ENCODE measurements at regions not wholly inside any gene's neighbourhood (a gene's known extent, or its start where the extent isn't known, plus 50 kb on each side); places are given as distances from the start of the nearest gene placed in this dataset.

- no peaks in the 10 kb centered on the region for H3K9me2 ChIP-seq (ENCODE audit: low read depth, low read length)
- no peaks in the 10 kb centered on the region for H4K20me1 ChIP-seq (ENCODE audit: insufficient read depth, low read length)
- H3K9me3 ChIP-seq (ENCODE audit: low read length) = no peaks in the 10 kb centered on the region
- no peak overlapping the region for H3K27ac ChIP-seq (ENCODE audit: low read depth, low read length, poor library complexity, severe bottlenecking)
- TF ChIP-seq EZH2 (IDR thresholded peaks at IDR 0.05; ENCODE audit: borderline replicate concordance, low read length) (no peak), CTCF (IDR thresholded peaks at IDR 0.05; ENCODE audit: low read length) (no peak)
- no peaks in the 10 kb centered on the region for H3F3A ChIP-seq (ENCODE audit: insufficient read depth, low read length)
- no peaks in the 10 kb centered on the region for H3K79me2 ChIP-seq (ENCODE audit: insufficient read depth, low read length)
- no peak overlapping the region for H3K4me2 ChIP-seq (ENCODE audit: low read length)
- no peaks in the 10 kb centered on the region for H3K36me3 ChIP-seq (ENCODE audit: insufficient read depth, low read length)
- no peak overlapping the region for H3K9ac ChIP-seq (ENCODE audit: low read length)
- no peaks in the 10 kb centered on the region for H3K4me1 ChIP-seq (ENCODE audit: insufficient read depth, low read length, severe bottlenecking)
- no peak overlapping the region for H3K4me3 ChIP-seq (ENCODE audit: low read depth, low read length, poor library complexity, severe bottlenecking)
- H3K27me3 ChIP-seq (ENCODE audit: insufficient read depth, low read length) = 0 out of 2 replicates have a peak, but pooled peaks cover 8% of the 10 kb centered on the region
- no peak overlapping the region for H2AFZ ChIP-seq (ENCODE audit: low read length)
Measured at GRCh38 chr10:128817636-128818035, 649.4 kb upstream of the MGMT start.

- Histone ChIP-seq H3K4me2 (ENCODE audit: low read length) (no peak overlapping the region), H3K4me3 (ENCODE audit: low read depth, low read length, poor library complexity, severe bottlenecking) (no peak overlapping the region), H3K27me3 (ENCODE audit: insufficient read depth, low read length) (0 out of 2 replicates have a peak, but pooled peaks cover 8% of the 10 kb centered on the region), H3K79me2 (ENCODE audit: insufficient read depth, low read length) (no peaks in the 10 kb centered on the region), H3F3A (ENCODE audit: insufficient read depth, low read length) (no peaks in the 10 kb centered on the region), H3K9ac (ENCODE audit: low read length) (no peak overlapping the region), H3K36me3 (ENCODE audit: insufficient read depth, low read length) (no peaks in the 10 kb centered on the region), H2AFZ (ENCODE audit: low read length) (no peak overlapping the region), H3K9me3 (ENCODE audit: low read length) (no peaks in the 10 kb centered on the region), H3K9me2 (ENCODE audit: low read depth, low read length) (no peaks in the 10 kb centered on the region), H3K4me1 (ENCODE audit: insufficient read depth, low read length, severe bottlenecking) (no peaks in the 10 kb centered on the region), H4K20me1 (ENCODE audit: insufficient read depth, low read length) (no peaks in the 10 kb centered on the region), H3K27ac (ENCODE audit: low read depth, low read length, poor library complexity, severe bottlenecking) (no peak overlapping the region)
- no peak for TF ChIP-seq CTCF (IDR thresholded peaks at IDR 0.05; ENCODE audit: low read length)
- TF ChIP-seq EZH2 (IDR thresholded peaks at IDR 0.05; ENCODE audit: borderline replicate concordance, low read length) = no peak
Measured at GRCh38 chr10:128820663-128821062, 646.4 kb upstream of the MGMT start.

GRCh38 chr10:128823201-128823600, 643.8 kb upstream of the MGMT start:
- Histone ChIP-seq H3K4me2 (ENCODE audit: low read length) (no peak overlapping the region), H3K9me3 (ENCODE audit: low read length) (no peaks in the 10 kb centered on the region), H3F3A (ENCODE audit: insufficient read depth, low read length) (no peaks in the 10 kb centered on the region), H4K20me1 (ENCODE audit: insufficient read depth, low read length) (no peaks in the 10 kb centered on the region), H3K27me3 (ENCODE audit: insufficient read depth, low read length) (0 out of 2 replicates have a peak, but pooled peaks cover 8% of the 10 kb centered on the region), H3K36me3 (ENCODE audit: insufficient read depth, low read length) (no peaks in the 10 kb centered on the region), H3K4me3 (ENCODE audit: low read depth, low read length, poor library complexity, severe bottlenecking) (no peak overlapping the region), H2AFZ (ENCODE audit: low read length) (no peak overlapping the region), H3K4me1 (ENCODE audit: insufficient read depth, low read length, severe bottlenecking) (no peaks in the 10 kb centered on the region), H3K79me2 (ENCODE audit: insufficient read depth, low read length) (no peaks in the 10 kb centered on the region), H3K27ac (ENCODE audit: low read depth, low read length, poor library complexity, severe bottlenecking) (no peak overlapping the region), H3K9me2 (ENCODE audit: low read depth, low read length) (no peaks in the 10 kb centered on the region), H3K9ac (ENCODE audit: low read length) (no peak overlapping the region)
- TF ChIP-seq EZH2 (IDR thresholded peaks at IDR 0.05; ENCODE audit: borderline replicate concordance, low read length) = no peak
- no peak for TF ChIP-seq CTCF (IDR thresholded peaks at IDR 0.05; ENCODE audit: low read length)
